Central memory CD8-positive, alpha-beta T cell (primary cell): ENCODE measurements at regions not wholly inside any gene's neighbourhood (a gene's known extent, or its start where the extent isn't known, plus 50 kb on each side); places are given as distances from the start of the nearest gene placed in this dataset.
"Not testable (repeated sequence)": the region's sequence is repeated elsewhere in the genome, so short reads cannot be mapped to it uniquely, and the experiment has no call there.

Experiments used
- ATAC-seq: fragments of 150-1000 bp; cut with Tn5 transposase; replicated peaks from 2 replicates; pipeline ENCODE4 v1.10.0; 2022; ENCODE audit warnings: mild to moderate bottlenecking, moderate FRiP score, moderate number of reproducible peaks; ENCODE audit not compliant: poor library complexity, severe bottlenecking; ENCODE audit errors: extremely low read depth
- DNase-seq, 2 donors: peaks; one replicate each; pipeline ENCODE4 v3.0.0; 2021; ENCODE audit warnings: low spot score in 2 of 2
- H3K27ac Mint-ChIP-seq: one replicate; pipeline ENCODE4 v1.8.0; 2022; ENCODE audit warnings: low read depth, mild to moderate bottlenecking, moderate library complexity, mixed read lengths
- H3K27me3 Mint-ChIP-seq: one replicate; pipeline ENCODE4 v1.8.0; 2022; ENCODE audit warnings: mixed read lengths
- H3K36me3 Mint-ChIP-seq: one replicate; pipeline ENCODE4 v1.8.0; 2022; ENCODE audit warnings: mild to moderate bottlenecking, moderate library complexity, mixed read lengths; ENCODE audit not compliant: insufficient read depth
- H3K4me1 Mint-ChIP-seq: one replicate; pipeline ENCODE4 v1.8.0; 2022; ENCODE audit warnings: mixed read lengths
- H3K4me3 Mint-ChIP-seq: one replicate; pipeline ENCODE4 v1.8.0; 2022; ENCODE audit warnings: mild to moderate bottlenecking, moderate library complexity, mixed read lengths
- H3K9me3 Mint-ChIP-seq: one replicate; pipeline ENCODE4 v1.8.0; 2022; ENCODE audit warnings: mixed read lengths

GRCh38 chr7:80008039-80008438 is 126.6 kb upstream of the GNAI1 start:
- ATAC-seq (no peak), DNase-seq (no peak)
- no peaks in the 10 kb centered on the region for H3K27me3 Mint-ChIP-seq
- H3K4me1 Mint-ChIP-seq = no peaks in the 10 kb centered on the region
- no peaks in the 10 kb centered on the region for H3K9me3 Mint-ChIP-seq
- H3K27ac Mint-ChIP-seq = no peak overlapping the region
- H3K4me3 Mint-ChIP-seq = no peak overlapping the region
- H3K36me3 Mint-ChIP-seq = no peaks in the 10 kb centered on the region

DNA sequence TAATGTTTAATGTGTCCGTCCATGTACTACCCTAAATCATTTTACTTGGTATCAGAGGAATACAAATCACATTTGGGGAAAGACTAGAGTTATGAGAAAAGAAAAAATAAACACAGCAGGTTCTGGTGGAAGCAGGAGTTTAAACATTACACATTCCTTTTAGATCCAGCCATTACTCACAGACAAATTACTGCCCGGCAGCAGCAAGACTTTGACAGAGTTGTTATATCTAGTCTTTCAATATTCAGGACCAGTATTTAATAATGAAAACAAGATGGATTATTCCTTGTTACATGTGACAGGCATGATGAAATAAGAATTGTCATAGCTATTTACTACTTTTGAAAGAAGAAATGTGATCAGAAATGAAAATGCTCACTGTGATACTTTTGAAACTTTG is 131.8 kb upstream of the GNAI1 start:
- H3K27me3 Mint-ChIP-seq = no peaks in the 10 kb centered on the region
- DNase-seq = no peak
- H3K27ac Mint-ChIP-seq = no peak overlapping the region
- H3K36me3 Mint-ChIP-seq = no peaks in the 10 kb centered on the region
- ATAC-seq = no peak
- H3K9me3 Mint-ChIP-seq = no peaks in the 10 kb centered on the region
- H3K4me1 Mint-ChIP-seq = no peaks in the 10 kb centered on the region
- H3K4me3 Mint-ChIP-seq = no peak overlapping the region

DNA sequence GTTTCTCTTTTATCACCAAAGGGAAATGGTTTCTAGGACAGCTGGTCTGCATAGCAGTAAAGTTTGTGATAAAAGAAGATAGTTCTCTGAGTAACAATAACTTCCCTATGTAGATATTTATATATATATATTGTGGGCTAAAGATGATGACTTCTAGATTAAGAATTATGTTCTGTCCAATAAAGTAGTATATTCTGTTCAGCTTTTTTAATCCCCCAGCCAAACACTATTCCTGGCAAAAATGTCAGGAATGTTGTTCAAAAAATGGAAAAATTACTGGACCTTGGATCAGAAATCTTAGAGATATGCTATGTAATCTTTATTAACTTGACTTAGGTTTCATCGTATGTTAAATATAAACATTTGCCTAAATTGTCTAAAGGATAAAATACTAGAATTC is 136.3 kb upstream of the GNAI1 start:
- H3K9me3 Mint-ChIP-seq = peaks cover 5% of the 10 kb centered on the region
- H3K4me3 Mint-ChIP-seq = no peak overlapping the region
- no peaks in the 10 kb centered on the region for H3K36me3 Mint-ChIP-seq
- no peak for ATAC-seq
- H3K27ac Mint-ChIP-seq = no peak overlapping the region
- H3K27me3 Mint-ChIP-seq = no peaks in the 10 kb centered on the region
- no peaks in the 10 kb centered on the region for H3K4me1 Mint-ChIP-seq
- no peak for DNase-seq

- Mint-ChIP-seq H3K4me1 (no peaks in the 10 kb centered on the region), H3K9me3 (peaks cover 5% of the 10 kb centered on the region), H3K4me3 (no peak overlapping the region), H3K27ac (no peak overlapping the region), H3K36me3 (no peaks in the 10 kb centered on the region), H3K27me3 (no peaks in the 10 kb centered on the region)
- DNase-seq (no peak), ATAC-seq (no peak)
Measured at GRCh38 chr7:79997345-79997744, 137.3 kb upstream of the GNAI1 start.

DNA sequence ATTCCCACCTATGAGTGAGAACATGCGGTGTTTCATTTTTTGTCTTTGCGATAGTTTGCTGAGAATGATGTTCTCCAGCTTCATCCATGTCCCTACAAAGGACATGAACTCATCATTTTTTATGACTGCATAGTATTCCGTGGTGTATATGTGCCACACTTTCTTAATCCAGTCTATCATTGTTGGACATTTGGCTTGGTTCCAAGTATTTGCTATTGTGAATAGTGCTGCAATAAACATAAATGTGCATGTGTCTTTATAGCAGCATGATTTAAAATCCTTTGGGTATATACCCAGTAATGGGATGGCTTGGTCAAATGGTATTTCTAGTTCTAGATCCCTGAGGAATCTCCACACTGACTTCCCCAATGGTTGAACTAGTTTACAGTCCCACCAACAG is 138.9 kb upstream of the GNAI1 start:
- not testable (repeated sequence) for H3K36me3 Mint-ChIP-seq, DNase-seq, H3K9me3 Mint-ChIP-seq, H3K27ac Mint-ChIP-seq, H3K27me3 Mint-ChIP-seq, H3K4me1 Mint-ChIP-seq, H3K4me3 Mint-ChIP-seq, ATAC-seq

DNA sequence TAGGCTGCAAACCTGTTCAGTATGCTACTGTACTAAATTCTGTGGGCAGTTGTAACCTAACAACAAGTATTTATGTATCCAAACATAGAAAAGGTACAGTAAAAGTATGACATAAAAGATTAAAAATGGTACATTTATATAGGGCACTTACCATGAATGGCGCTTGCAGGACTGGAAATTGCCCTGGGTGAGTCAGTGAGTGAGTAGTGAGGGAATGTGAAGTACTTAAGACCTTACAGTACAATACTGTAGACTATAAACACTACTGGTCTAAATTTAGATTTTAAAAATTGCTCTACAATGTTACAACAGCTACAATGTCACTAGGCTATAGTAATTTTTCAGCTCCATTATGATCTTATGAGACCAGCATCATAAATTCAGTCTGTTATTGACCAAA is 146.0 kb upstream of the GNAI1 start:
- no peaks in the 10 kb centered on the region for H3K36me3 Mint-ChIP-seq
- no peak overlapping the region for H3K27ac Mint-ChIP-seq
- H3K27me3 Mint-ChIP-seq = no peaks in the 10 kb centered on the region
- no peak overlapping the region for H3K4me3 Mint-ChIP-seq
- DNase-seq (no peak), ATAC-seq (no peak)
- no peaks in the 10 kb centered on the region for H3K9me3 Mint-ChIP-seq
- H3K4me1 Mint-ChIP-seq = no peaks in the 10 kb centered on the region

GRCh38 chr7:79984210-79984609 is 150.4 kb upstream of the GNAI1 start:
- no peak for ATAC-seq
- Mint-ChIP-seq H3K27ac (no peak overlapping the region), H3K9me3 (peaks cover 6% of the 10 kb centered on the region), H3K27me3 (no peaks in the 10 kb centered on the region), H3K4me3 (no peak overlapping the region), H3K4me1 (no peaks in the 10 kb centered on the region), H3K36me3 (no peaks in the 10 kb centered on the region)
- no peak for DNase-seq

DNA sequence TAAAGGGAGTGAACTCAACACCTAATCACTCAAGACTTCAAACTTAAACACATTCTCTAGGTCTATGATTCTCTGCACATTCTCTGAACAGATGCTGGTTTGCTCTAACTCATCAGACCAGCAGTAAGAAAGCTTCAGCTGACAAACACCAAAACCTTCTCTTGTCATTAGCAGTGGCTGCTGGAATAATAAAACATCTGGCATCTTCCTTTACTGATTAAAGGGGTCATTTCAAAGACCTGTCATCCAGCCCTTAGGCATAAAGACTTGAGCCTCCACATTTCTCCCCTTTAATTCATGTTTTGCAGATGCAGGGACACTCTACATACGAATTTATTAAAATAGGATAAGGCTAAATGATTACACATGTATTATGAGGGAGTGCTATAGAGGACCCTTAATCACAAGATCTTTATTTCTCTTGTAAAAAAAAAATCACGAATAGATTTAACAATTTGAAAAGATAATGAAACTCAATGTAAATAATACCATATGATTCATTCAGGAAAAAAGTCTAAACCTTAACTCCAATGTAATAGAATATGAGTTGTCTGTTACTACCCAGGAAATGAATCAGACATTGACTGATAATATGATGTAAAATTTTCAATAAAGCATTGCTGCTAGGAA is 152.4 kb upstream of the GNAI1 start:
- no peaks in the 10 kb centered on the region for H3K27me3 Mint-ChIP-seq
- H3K36me3 Mint-ChIP-seq = no peaks in the 10 kb centered on the region
- no peaks in the 10 kb centered on the region for H3K4me1 Mint-ChIP-seq
- H3K4me3 Mint-ChIP-seq = no peak overlapping the region
- DNase-seq (no peak), ATAC-seq (no peak)
- H3K27ac Mint-ChIP-seq = no peak overlapping the region
- H3K9me3 Mint-ChIP-seq = peaks cover 6% of the 10 kb centered on the region

- ATAC-seq (no peak), DNase-seq (no peak)
- no peaks in the 10 kb centered on the region for H3K4me1 Mint-ChIP-seq
- no peak overlapping the region for H3K27ac Mint-ChIP-seq
- H3K9me3 Mint-ChIP-seq = peaks cover 15% of the 10 kb centered on the region
- H3K27me3 Mint-ChIP-seq = no peaks in the 10 kb centered on the region
- peaks cover 2% of the 10 kb centered on the region for H3K36me3 Mint-ChIP-seq
- no peak overlapping the region for H3K4me3 Mint-ChIP-seq
Measured at GRCh38 chr7:79980376-79980775, 154.3 kb upstream of the GNAI1 start.

GRCh38 chr7:79979437-79979836 is 155.2 kb upstream of the GNAI1 start:
- Mint-ChIP-seq H3K4me3 (no peak overlapping the region), H3K27ac (no peak overlapping the region), H3K9me3 (peaks cover 15% of the 10 kb centered on the region), H3K4me1 (no peaks in the 10 kb centered on the region), H3K36me3 (peaks cover 2% of the 10 kb centered on the region), H3K27me3 (no peaks in the 10 kb centered on the region)
- no peak for DNase-seq
- ATAC-seq = no peak

GRCh38 chr7:79977481-79977880 is 157.2 kb upstream of the GNAI1 start:
- no peak overlapping the region for H3K27ac Mint-ChIP-seq
- DNase-seq = no peak
- no peaks in the 10 kb centered on the region for H3K4me1 Mint-ChIP-seq
- no peak for ATAC-seq
- no peak overlapping the region for H3K4me3 Mint-ChIP-seq
- H3K9me3 Mint-ChIP-seq = peaks cover 15% of the 10 kb centered on the region
- no peaks in the 10 kb centered on the region for H3K27me3 Mint-ChIP-seq
- peaks cover 2% of the 10 kb centered on the region for H3K36me3 Mint-ChIP-seq

GRCh38 chr7:79976711-79977020 is 158.0 kb upstream of the GNAI1 start:
- not testable (repeated sequence) for H3K27ac Mint-ChIP-seq, H3K4me1 Mint-ChIP-seq, H3K36me3 Mint-ChIP-seq, DNase-seq, ATAC-seq, H3K27me3 Mint-ChIP-seq
- Mint-ChIP-seq H3K4me3 (peak overlapping the region; percentile 9), H3K9me3 (peaks cover 15% of the 10 kb centered on the region)

DNA sequence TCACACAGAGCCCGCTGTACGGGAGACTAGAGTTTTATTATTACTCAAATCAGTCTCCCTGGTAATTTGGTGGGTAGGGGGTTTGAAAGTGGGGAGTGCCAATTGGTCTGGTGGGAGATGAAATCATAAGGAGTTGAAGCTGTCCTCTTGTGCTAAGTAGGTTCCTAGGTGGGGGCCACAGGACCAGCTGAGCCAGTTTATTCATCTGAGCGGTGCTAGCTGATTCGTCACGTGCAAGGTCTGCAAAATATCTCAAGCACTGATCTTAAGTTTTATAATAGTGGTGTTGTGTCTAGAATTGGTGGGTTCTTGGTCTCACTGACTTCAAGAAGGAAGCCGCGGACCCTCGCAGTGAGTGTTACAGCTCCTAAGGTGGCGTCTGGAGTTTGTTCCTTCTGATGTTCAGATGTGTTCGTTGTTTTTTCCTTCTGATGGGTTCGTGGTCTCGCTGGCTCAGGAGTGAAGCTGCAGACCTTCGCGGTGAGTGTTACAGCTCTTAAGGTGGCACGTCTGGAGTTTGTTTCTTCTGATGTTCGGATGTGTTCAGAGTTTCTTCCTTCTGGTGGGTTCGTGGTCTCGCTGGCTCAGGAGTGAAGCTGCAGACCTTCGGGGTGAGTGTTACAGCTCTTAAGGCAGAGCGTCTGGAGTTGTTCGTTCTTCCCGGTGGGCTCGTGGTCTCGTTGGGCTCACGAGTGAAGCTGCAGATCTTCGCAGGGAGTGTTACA is 158.5 kb upstream of the GNAI1 start:
- Mint-ChIP-seq H3K4me3 (peak overlapping the region; percentile 9), H3K9me3 (peaks cover 15% of the 10 kb centered on the region)
- not testable (repeated sequence) for ATAC-seq, H3K27me3 Mint-ChIP-seq, H3K4me1 Mint-ChIP-seq, DNase-seq, H3K36me3 Mint-ChIP-seq, H3K27ac Mint-ChIP-seq
